ENCODE measurements at regions not wholly inside any gene's neighbourhood (a gene's known extent, or its start where the extent isn't known, plus 50 kb on each side); places are given as distances from the start of the nearest gene placed in this dataset.
"Not testable (repeated sequence)": the region's sequence is repeated elsewhere in the genome, so short reads cannot be mapped to it uniquely, and the experiment has no call there.

DNA sequence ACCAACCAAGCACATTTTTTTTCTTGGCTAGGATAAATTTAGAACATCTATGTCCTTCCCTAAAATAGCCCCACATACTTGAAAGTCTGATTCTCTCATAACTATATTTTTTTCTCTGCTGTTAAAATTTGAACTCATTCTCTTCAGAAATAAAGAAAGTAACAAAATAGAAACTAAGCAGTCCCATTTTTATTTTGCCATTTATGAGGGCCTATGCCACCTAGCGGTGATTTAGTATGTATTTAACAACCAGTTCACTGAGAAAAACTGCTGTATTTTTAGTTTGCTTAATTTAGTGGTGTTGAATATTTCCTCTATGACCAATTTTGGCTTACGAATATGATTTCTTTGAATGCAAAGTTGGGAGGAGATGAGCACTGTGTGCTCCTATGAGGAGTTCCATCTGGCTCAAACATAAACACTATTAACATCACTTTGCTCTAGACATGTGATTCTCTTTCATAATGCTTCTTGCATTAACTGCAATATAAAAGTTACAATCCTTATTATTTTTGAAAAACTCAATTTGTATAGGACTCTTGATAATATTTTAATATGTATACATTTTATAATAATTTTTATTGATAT is 116.6 kb downstream of the SYT15B start:
- DNase-seq (ENCODE audit: low read depth in 2 of 3, low spot score in 1 of 3) = peak in 2 of 3 donors; percentile 2 to 20

DNA sequence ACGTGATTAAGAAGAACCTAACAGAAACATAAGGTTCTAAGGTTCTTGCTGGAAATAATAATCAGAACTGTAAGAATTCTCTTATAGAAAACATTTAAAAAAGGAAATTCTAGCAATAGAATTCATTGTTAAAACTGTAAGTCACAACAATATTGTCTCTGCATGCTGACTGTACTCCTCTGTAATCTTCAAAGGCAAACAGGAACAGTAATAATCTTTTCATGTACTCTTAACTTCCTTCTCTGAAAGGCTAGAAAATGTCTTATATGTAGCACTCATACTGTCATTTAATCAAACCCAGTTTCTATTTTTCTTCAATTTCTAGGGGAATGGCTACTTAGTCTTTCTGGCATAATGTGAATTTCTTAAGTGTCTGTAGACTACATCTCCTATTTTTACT is 103.5 kb upstream of the AGAP9 start:
- DNase-seq (ENCODE audit: low read depth in 2 of 3, low spot score in 1 of 3) = not testable (repeated sequence)

DNA sequence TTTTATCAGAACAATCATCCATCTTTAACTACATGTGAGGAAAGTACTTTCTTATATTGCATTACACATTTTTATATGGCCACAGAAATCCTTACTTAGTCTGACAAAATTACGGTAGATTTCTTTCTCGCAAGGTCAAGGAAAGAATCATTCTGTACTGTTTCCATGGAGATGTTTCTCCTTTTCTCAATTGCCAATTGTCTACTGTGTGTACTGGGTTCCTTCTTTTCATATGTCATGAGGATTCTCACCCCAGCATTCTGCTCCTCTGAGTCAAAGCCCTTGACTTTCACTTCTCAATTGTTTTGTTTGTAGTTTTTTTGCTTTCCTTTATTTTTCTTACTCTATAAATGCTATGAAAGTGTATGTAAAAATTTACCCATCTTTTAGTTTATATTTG is 99.3 kb upstream of the AGAP9 start:
- DNase-seq (ENCODE audit: low read depth in 2 of 3, low spot score in 1 of 3) = not testable (repeated sequence)

- not testable (repeated sequence) for DNase-seq (ENCODE audit: low read depth in 2 of 3, low spot score in 1 of 3)
Measured at GRCh38 chr10:47619300-47620012, 96.0 kb upstream of the AGAP9 start.

DNA sequence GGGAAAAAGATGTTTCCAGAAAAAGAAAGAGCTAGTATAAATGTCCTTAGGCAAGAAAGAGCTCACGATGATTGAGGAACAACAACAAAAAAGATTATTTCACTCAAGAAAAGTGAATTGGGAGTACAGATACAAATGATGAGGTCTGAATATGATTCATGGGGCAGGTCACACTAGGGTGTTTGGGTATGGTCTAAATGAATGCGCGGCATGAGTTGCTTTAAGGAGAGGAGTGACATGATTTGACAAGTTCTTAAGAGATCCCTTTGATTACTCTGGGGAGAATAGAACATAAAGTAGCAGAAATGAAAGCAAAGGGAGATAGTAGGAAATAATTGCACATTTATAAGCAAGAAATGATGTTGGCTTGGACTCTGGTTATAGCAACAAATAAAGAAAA is 85.9 kb upstream of the AGAP9 start:
- DNase-seq (ENCODE audit: low read depth in 2 of 3, low spot score in 1 of 3) = not testable (repeated sequence)

GRCh38 chr10:47605791-47606773 is 82.6 kb upstream of the AGAP9 start:
- DNase-seq (ENCODE audit: low read depth in 2 of 3, low spot score in 1 of 3) = not testable (repeated sequence)

DNA sequence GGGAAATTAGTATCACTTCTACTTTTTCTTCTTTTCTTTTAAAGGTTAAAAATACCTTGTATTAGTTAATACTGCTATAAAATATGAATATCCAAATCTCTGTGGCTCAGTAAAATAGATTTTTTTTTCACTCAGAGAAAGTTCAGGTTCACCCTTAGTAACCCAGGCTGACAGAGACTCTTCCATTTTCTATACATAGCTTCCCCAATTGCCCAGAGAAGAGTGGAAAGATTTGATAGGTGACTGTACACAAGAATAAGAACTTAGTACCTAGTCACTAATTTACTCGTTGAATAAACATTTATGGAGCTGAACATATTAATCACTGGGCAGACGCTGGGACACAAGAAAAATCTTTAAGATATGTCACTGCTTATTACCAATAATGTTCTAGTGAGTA is 77.2 kb upstream of the AGAP9 start:
- not testable (repeated sequence) for DNase-seq (ENCODE audit: low read depth in 2 of 3, low spot score in 1 of 3)

DNA sequence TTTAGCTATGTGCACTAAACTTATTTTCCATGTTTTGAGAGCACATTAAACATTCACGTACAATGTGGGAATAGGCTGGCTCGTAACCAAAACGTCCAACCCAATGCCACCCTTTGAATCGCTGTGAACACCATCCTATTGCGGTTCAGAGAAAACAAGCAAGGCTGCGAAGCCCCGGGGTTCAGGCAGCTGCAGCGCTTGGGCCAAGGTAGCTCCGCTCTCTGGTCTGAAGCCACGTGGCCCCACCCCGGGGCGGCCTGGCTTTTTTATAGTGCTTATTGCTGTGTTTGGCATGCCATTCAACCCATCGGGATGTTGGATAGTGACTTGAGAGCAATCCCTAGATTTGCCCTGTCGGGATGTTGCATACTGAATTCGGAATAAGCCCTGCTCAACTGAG is 76.7 kb upstream of the AGAP9 start:
- DNase-seq (ENCODE audit: low read depth in 2 of 3, low spot score in 1 of 3) = not testable (repeated sequence)

GRCh38 chr10:47599657-47600056 is 76.2 kb upstream of the AGAP9 start:
- not testable (repeated sequence) for DNase-seq (ENCODE audit: low read depth in 2 of 3, low spot score in 1 of 3)

DNA sequence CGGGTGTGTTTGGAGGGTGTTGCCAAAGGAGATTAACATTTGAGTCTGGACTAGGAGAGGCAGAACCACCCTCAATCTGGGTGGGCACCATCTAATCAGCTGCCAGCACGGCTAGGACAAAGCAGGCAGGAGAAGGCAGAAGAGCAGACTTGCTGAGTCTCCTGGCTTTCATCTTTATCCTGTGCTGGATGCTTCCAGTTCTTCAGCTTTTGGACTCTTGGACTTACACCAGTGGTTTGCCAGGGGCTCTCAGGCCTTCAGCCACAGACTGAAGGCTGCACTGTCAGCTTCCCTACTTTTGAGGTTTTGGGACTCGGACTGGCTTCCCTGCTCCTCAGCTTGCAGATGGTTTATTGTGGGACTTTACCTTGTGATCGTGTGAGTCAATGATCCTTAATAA is 70.4 kb upstream of the AGAP9 start:
- not testable (repeated sequence) for DNase-seq (ENCODE audit: low read depth in 2 of 3, low spot score in 1 of 3)

- not testable (repeated sequence) for DNase-seq (ENCODE audit: low read depth in 2 of 3, low spot score in 1 of 3)
Measured at GRCh38 chr10:47593129-47593528, 69.7 kb upstream of the AGAP9 start.

DNA sequence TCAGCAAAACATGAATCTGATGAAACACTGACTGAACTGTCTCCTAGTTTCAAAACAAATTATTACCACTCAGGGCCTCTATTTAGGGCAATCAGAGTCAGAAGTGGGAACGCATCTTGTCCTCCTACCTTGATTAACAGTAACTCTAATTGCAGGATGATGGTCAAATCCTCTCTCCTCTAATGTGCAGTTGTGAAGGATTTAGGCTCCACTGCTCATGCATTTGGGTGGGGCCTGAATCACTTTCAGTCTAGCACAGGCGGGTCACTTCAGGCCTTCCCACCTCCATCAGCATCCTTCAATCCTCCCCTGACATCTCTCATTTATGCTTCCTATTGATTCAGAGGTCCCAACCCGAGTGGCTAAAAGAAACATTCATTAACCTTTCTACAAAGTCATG is 67.5 kb upstream of the AGAP9 start:
- DNase-seq (ENCODE audit: low read depth in 2 of 3, low spot score in 1 of 3) = not testable (repeated sequence)

DNA sequence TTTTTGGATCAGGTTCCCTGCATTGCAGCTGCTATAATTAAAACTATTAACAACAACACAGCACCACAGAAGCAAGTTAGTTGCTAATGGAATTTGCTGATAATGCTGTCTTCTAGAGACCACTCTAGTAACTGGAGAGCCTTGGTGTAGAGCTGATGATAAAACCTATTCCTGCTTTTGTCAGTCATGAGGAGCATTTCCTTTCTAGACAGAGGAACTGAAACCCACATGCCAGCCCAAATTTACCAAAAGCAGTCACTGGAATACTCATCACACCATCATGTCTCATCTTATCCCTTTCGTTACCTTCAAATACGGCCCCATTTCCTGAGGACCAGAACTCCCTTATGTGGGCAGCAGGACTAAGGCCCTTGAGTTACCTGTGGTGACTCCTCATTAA is 67.1 kb upstream of the AGAP9 start:
- not testable (repeated sequence) for DNase-seq (ENCODE audit: low read depth in 2 of 3, low spot score in 1 of 3)

GRCh38 chr10:47582051-47582450 is 58.6 kb upstream of the AGAP9 start:
- not testable (repeated sequence) for DNase-seq (ENCODE audit: low read depth in 2 of 3, low spot score in 1 of 3)

GRCh38 chr10:47580063-47580462 is 56.6 kb upstream of the AGAP9 start:
- DNase-seq (ENCODE audit: low read depth in 2 of 3, low spot score in 1 of 3) = not testable (repeated sequence)

- DNase-seq (ENCODE audit: low read depth in 2 of 3, low spot score in 1 of 3) = not testable (repeated sequence)
Measured at GRCh38 chr10:47578547-47578946, 55.1 kb upstream of the AGAP9 start.
